K562 (cell line): ENCODE measurements at regions not wholly inside any gene's neighbourhood (a gene's known extent, or its start where the extent isn't known, plus 50 kb on each side); places are given as distances from the start of the nearest gene placed in this dataset.

ENCODE experiments used
- CHD4 ChIP-seq: fragments of 200-600 bp; sonication (generic); IDR thresholded peaks from 3 replicates; pipeline ENCODE4 v1.6.1; 2012; ENCODE audit warnings: low read depth, mild to moderate bottlenecking, mixed read lengths, low read length, inconsistent platforms; ENCODE audit not compliant: insufficient read depth, insufficient replicate concordance, poor library complexity, severe bottlenecking
- ZNF717 ChIP-seq: fragments of 250-450 bp; sonication (Bioruptor Pico); IDR thresholded peaks from 2 replicates; pipeline ENCODE4 v1.5.0; 2021
- TF ChIP-seq, protein P1 (sequence below): fragments of 200-800 bp; sonication (Bioruptor generic); IDR thresholded peaks from 2 replicates; pipeline ENCODE4 v1.6.1; 2016; ENCODE audit warnings: missing genetic modification characterization, missing compliant biosample characterization
- TF ChIP-seq, protein P2 (sequence below), 2 experiments: fragments of 150-350 bp in 1 of 2; IDR thresholded peaks; 2 replicates each; pipeline ENCODE4 v1.6.1; 2012 to 2016; ENCODE audit warnings: low read depth in 2 of 2, low read length in 2 of 2, mild to moderate bottlenecking in 1 of 2, moderate library complexity in 1 of 2

DNA sequence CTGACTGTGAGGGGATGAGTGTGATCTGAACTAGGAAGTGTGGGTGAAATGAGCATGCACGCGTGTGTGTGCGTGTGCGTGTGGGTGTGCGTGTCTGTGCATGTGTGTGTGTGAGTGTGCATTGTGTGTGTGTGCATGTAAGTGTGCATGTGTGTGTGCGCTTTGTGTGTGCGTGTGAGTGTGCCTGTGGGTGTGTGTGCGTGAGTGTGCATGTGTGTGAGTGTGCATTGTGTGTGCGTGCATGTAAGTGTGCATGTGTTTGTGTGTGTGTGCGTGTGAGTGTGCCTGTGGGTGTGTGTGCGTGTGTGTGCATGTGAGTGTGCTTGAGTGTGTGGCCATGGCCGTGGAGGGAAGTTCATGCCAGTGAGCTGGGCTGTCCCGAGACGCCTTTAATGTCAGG, 76.3 kb downstream of the RTP5 start (continued):
- TF ChIP-seq, protein P1, sequence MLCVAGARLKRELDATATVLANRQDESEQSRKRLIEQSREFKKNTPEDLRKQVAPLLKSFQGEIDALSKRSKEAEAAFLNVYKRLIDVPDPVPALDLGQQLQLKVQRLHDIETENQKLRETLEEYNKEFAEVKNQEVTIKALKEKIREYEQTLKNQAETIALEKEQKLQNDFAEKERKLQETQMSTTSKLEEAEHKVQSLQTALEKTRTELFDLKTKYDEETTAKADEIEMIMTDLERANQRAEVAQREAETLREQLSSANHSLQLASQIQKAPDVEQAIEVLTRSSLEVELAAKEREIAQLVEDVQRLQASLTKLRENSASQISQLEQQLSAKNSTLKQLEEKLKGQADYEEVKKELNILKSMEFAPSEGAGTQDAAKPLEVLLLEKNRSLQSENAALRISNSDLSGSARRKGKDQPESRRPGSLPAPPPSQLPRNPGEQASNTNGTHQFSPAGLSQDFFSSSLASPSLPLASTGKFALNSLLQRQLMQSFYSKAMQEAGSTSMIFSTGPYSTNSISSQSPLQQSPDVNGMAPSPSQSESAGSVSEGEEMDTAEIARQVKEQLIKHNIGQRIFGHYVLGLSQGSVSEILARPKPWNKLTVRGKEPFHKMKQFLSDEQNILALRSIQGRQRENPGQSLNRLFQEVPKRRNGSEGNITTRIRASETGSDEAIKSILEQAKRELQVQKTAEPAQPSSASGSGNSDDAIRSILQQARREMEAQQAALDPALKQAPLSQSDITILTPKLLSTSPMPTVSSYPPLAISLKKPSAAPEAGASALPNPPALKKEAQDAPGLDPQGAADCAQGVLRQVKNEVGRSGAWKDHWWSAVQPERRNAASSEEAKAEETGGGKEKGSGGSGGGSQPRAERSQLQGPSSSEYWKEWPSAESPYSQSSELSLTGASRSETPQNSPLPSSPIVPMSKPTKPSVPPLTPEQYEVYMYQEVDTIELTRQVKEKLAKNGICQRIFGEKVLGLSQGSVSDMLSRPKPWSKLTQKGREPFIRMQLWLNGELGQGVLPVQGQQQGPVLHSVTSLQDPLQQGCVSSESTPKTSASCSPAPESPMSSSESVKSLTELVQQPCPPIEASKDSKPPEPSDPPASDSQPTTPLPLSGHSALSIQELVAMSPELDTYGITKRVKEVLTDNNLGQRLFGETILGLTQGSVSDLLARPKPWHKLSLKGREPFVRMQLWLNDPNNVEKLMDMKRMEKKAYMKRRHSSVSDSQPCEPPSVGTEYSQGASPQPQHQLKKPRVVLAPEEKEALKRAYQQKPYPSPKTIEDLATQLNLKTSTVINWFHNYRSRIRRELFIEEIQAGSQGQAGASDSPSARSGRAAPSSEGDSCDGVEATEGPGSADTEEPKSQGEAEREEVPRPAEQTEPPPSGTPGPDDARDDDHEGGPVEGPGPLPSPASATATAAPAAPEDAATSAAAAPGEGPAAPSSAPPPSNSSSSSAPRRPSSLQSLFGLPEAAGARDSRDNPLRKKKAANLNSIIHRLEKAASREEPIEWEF (CRISPR knock-in tag), result no peak
- no peak for TF ChIP-seq ZNF717 (CRISPR knock-in tag)
- TF ChIP-seq CHD4, result no peak
- TF ChIP-seq, protein P2, sequence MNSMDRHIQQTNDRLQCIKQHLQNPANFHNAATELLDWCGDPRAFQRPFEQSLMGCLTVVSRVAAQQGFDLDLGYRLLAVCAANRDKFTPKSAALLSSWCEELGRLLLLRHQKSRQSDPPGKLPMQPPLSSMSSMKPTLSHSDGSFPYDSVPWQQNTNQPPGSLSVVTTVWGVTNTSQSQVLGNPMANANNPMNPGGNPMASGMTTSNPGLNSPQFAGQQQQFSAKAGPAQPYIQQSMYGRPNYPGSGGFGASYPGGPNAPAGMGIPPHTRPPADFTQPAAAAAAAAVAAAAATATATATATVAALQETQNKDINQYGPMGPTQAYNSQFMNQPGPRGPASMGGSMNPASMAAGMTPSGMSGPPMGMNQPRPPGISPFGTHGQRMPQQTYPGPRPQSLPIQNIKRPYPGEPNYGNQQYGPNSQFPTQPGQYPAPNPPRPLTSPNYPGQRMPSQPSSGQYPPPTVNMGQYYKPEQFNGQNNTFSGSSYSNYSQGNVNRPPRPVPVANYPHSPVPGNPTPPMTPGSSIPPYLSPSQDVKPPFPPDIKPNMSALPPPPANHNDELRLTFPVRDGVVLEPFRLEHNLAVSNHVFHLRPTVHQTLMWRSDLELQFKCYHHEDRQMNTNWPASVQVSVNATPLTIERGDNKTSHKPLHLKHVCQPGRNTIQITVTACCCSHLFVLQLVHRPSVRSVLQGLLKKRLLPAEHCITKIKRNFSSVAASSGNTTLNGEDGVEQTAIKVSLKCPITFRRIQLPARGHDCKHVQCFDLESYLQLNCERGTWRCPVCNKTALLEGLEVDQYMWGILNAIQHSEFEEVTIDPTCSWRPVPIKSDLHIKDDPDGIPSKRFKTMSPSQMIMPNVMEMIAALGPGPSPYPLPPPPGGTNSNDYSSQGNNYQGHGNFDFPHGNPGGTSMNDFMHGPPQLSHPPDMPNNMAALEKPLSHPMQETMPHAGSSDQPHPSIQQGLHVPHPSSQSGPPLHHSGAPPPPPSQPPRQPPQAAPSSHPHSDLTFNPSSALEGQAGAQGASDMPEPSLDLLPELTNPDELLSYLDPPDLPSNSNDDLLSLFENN (IDR thresholded peaks at IDR 0.05; ENCODE audit: low read depth in 2 of 2, low read length in 2 of 2), result no peak
